HepG2 (cell line): ENCODE measurements at regions not wholly inside any gene's neighbourhood (a gene's known extent, or its start where the extent isn't known, plus 50 kb on each side); places are given as distances from the start of the nearest gene placed in this dataset.

Experiments
- CTCF ChIP-seq: sonication (generic); formaldehyde crosslinking; IDR thresholded peaks from 2 replicates; pipeline ENCODE4 v1.5.0; 2020; ENCODE audit warnings: mild to moderate bottlenecking, missing genetic modification reagents, moderate library complexity
- EZH2 ChIP-seq: conservative IDR thresholded peaks from 2 replicates; pipeline ENCODE4 v1.6.1; 2012; ENCODE audit warnings: mild to moderate bottlenecking, low read depth, low read length, moderate library complexity
- FOXA1 ChIP-seq, 2 experiments: fragments of 450-650 bp in 1 of 2; sonication (generic) in 1 of 2; formaldehyde crosslinking in 1 of 2; IDR thresholded peaks; 2 replicates each; pipeline versions ENCODE4 v1.4.0 to v1.6.1; 2016 to 2020; ENCODE audit warnings: missing genetic modification reagents in 1 of 2
- NR3C1 ChIP-seq: sonication (generic); formaldehyde crosslinking; IDR thresholded peaks from 2 replicates; pipeline ENCODE4 v1.4.0; 2020; ENCODE audit warnings: missing genetic modification reagents
- PAX8 ChIP-seq: sonication (generic); formaldehyde crosslinking; IDR thresholded peaks from 2 replicates; pipeline ENCODE4 v1.8.0; 2022; ENCODE audit warnings: mild to moderate bottlenecking, missing genetic modification reagents, borderline replicate concordance
- POLR2A ChIP-seq, 2 experiments: IDR thresholded peaks; 2 replicates each; pipeline ENCODE4 v1.6.1; 2011; ENCODE audit warnings: low read depth in 2 of 2, low read length in 2 of 2, mild to moderate bottlenecking in 1 of 2, moderate library complexity in 1 of 2; ENCODE audit not compliant: insufficient read depth in 1 of 2
- RXRA ChIP-seq: sonication (generic); formaldehyde crosslinking; IDR thresholded peaks from 2 replicates; pipeline ENCODE4 v1.5.1; 2020; ENCODE audit warnings: missing genetic modification reagents
- SALL2 ChIP-seq: sonication (generic); formaldehyde crosslinking; IDR thresholded peaks from 2 replicates; pipeline ENCODE4 v1.8.1; 2023; ENCODE audit warnings: mild to moderate bottlenecking, missing genetic modification reagents, inconsistent platforms
- TGIF2 ChIP-seq: IDR thresholded peaks from 2 replicates; pipeline ENCODE4 v1.6.1; 2016; ENCODE audit warnings: control low read depth, missing compliant biosample characterization
- ZFYVE20 ChIP-seq: sonication (generic); formaldehyde crosslinking; IDR thresholded peaks from 2 replicates; pipeline ENCODE4 v1.8.0; 2023; ENCODE audit warnings: low read depth, mild to moderate bottlenecking, moderate library complexity, missing genetic modification reagents, borderline replicate concordance
- TF ChIP-seq, protein P1 (sequence below): sonication (generic); formaldehyde crosslinking; IDR thresholded peaks from 2 replicates; pipeline ENCODE4 v1.9.0; 2021; ENCODE audit warnings: missing genetic modification reagents, borderline replicate concordance
- TF ChIP-seq, protein P2 (sequence below): sonication (generic); formaldehyde crosslinking; IDR thresholded peaks from 2 replicates; pipeline ENCODE4 v1.8.0; 2022; ENCODE audit warnings: mild to moderate bottlenecking, missing genetic modification reagents

- TF ChIP-seq CTCF (CRISPR knock-in tag) (no peak), SALL2 (CRISPR knock-in tag) (no peak), POLR2A (IDR thresholded peaks at IDR 0.05; ENCODE audit: insufficient read depth in 1 of 2, low read depth in 2 of 2, low read length in 2 of 2) (no peak), PAX8 (CRISPR knock-in tag) (no peak), RXRA (CRISPR knock-in tag) (no peak), ZFYVE20 (CRISPR knock-in tag) (no peak), TGIF2 (CRISPR knock-in tag) (no peak), NR3C1 (CRISPR knock-in tag) (no peak), FOXA1 (IDR thresholded peaks at IDR 0.05) (no peak), FOXA1 (CRISPR knock-in tag; IDR thresholded peaks at IDR 0.05) (no peak), EZH2 (no peak)
- TF ChIP-seq, protein P1, sequence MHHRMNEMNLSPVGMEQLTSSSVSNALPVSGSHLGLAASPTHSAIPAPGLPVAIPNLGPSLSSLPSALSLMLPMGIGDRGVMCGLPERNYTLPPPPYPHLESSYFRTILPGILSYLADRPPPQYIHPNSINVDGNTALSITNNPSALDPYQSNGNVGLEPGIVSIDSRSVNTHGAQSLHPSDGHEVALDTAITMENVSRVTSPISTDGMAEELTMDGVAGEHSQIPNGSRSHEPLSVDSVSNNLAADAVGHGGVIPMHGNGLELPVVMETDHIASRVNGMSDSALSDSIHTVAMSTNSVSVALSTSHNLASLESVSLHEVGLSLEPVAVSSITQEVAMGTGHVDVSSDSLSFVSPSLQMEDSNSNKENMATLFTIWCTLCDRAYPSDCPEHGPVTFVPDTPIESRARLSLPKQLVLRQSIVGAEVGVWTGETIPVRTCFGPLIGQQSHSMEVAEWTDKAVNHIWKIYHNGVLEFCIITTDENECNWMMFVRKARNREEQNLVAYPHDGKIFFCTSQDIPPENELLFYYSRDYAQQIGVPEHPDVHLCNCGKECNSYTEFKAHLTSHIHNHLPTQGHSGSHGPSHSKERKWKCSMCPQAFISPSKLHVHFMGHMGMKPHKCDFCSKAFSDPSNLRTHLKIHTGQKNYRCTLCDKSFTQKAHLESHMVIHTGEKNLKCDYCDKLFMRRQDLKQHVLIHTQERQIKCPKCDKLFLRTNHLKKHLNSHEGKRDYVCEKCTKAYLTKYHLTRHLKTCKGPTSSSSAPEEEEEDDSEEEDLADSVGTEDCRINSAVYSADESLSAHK (CRISPR knock-in tag) = no peak
- TF ChIP-seq, protein P2, sequence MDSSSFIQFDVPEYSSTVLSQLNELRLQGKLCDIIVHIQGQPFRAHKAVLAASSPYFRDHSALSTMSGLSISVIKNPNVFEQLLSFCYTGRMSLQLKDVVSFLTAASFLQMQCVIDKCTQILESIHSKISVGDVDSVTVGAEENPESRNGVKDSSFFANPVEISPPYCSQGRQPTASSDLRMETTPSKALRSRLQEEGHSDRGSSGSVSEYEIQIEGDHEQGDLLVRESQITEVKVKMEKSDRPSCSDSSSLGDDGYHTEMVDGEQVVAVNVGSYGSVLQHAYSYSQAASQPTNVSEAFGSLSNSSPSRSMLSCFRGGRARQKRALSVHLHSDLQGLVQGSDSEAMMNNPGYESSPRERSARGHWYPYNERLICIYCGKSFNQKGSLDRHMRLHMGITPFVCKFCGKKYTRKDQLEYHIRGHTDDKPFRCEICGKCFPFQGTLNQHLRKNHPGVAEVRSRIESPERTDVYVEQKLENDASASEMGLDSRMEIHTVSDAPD = no peak
These were observed 157.3 kb upstream of the LPP start for GRCh38 chr3:187996609-187997008.
